ENCODE measurements at regions not wholly inside any gene's neighbourhood (a gene's known extent, or its start where the extent isn't known, plus 50 kb on each side); places are given as distances from the start of the nearest gene placed in this dataset.

DNA sequence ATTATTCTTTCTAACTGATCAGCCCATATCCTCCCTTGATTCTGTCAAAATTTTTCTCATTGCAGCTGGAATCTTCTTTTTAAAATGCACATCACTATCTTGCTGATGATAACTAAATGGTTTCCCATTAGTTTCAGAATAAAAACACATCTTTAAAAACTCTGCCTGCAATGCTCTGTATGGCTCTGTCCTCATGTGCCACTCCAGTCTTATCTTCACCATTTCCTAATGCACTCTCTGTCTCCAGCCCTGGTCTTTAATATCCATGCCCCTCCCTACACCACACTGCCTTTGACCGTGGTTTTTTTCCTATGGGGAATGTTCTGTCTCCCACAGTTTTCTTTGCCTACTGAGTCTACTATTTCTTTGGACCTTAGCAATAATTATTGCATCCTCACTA lies 244.1 kb upstream of the ARSJ start:
- 26 to 44% (median 33%) methylated on average over 1 of the region's 1 CpG for WGBS, 3 donors
- Histone ChIP-seq H3K4me3 (no peak overlapping the region), H3K36me3 (no peaks in the 10 kb centered on the region), H3K27ac (no peak overlapping the region), H3K27me3 (no peaks in the 10 kb centered on the region), H3K4me1 (ENCODE audit: insufficient read depth) (no peaks in the 10 kb centered on the region), H3K9me3 (no peaks in the 10 kb centered on the region)
- no peak for DNase-seq
- intact Hi-C loops (cut with DNase I) = no loop called here
- TF ChIP-seq EP300 (IDR thresholded peaks at IDR 0.05) = no peak
- TF ChIP-seq, protein P1, sequence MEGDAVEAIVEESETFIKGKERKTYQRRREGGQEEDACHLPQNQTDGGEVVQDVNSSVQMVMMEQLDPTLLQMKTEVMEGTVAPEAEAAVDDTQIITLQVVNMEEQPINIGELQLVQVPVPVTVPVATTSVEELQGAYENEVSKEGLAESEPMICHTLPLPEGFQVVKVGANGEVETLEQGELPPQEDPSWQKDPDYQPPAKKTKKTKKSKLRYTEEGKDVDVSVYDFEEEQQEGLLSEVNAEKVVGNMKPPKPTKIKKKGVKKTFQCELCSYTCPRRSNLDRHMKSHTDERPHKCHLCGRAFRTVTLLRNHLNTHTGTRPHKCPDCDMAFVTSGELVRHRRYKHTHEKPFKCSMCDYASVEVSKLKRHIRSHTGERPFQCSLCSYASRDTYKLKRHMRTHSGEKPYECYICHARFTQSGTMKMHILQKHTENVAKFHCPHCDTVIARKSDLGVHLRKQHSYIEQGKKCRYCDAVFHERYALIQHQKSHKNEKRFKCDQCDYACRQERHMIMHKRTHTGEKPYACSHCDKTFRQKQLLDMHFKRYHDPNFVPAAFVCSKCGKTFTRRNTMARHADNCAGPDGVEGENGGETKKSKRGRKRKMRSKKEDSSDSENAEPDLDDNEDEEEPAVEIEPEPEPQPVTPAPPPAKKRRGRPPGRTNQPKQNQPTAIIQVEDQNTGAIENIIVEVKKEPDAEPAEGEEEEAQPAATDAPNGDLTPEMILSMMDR (IDR thresholded peaks at IDR 0.05) = no peak
- no peak for TF ChIP-seq POLR2A (IDR thresholded peaks at IDR 0.05)

DNA sequence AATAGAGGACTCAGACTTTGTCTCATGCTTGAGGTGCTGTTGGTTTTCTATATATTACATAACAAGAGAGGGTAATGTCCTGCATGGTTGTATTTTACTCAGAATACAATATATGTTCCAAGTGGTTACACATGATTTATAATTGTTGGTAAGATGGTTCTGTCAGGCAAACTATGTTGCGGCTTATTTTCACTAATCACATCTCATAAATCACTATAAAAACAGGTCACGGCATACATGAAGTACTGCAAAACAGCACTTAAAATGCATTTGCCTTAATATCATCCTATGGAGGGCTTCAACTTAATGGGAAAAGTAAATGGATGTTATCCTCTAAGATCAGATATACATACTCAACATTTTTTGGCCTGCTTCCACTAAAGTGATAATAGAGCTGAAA lies 246.0 kb upstream of the ARSJ start:
- Histone ChIP-seq H3K36me3 (no peaks in the 10 kb centered on the region), H3K27ac (no peak overlapping the region), H3K9me3 (no peaks in the 10 kb centered on the region), H3K4me3 (no peak overlapping the region), H3K27me3 (no peaks in the 10 kb centered on the region), H3K4me1 (ENCODE audit: insufficient read depth) (no peaks in the 10 kb centered on the region)
- intact Hi-C loops (cut with DNase I) = no loop called here
- DNase-seq = no peak
- WGBS, 3 donors = 35 to 42% (median 39%) methylated on average over 2 of the region's 2 CpGs
- TF ChIP-seq, protein P1 (IDR thresholded peaks at IDR 0.05) = no peak
- TF ChIP-seq EP300 (IDR thresholded peaks at IDR 0.05) = no peak
- no peak for TF ChIP-seq POLR2A (IDR thresholded peaks at IDR 0.05)

DNA sequence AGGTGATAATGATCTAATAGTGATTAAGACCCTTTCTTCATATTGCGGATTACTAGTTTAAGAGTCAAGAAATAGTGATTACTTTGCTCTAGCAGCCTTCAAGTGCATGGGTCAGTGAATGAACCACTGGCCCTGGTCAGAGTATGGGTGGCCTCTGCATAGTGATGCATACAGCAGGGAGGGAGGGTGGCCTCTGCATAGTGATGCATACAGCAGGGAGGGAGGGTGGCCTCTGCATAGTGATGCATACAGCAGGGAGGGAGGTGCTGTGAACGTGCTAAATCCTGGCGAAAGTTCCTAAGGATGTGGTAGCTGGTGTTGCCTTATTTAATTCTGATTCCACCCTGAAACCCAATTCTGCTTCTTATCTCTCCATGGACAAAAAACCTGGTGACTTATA lies 246.7 kb upstream of the ARSJ start:
- 57 to 62% (median 62%) methylated on average over 3 of the region's 3 CpGs for WGBS, 3 donors
- no peak for DNase-seq
- Histone ChIP-seq H3K4me1 (ENCODE audit: insufficient read depth) (no peaks in the 10 kb centered on the region), H3K27me3 (no peaks in the 10 kb centered on the region), H3K9me3 (no peaks in the 10 kb centered on the region), H3K36me3 (no peaks in the 10 kb centered on the region), H3K27ac (no peak overlapping the region), H3K4me3 (no peak overlapping the region)
- intact Hi-C loops (cut with DNase I) = no loop called here
- TF ChIP-seq, protein P1 (IDR thresholded peaks at IDR 0.05) = no peak

DNA sequence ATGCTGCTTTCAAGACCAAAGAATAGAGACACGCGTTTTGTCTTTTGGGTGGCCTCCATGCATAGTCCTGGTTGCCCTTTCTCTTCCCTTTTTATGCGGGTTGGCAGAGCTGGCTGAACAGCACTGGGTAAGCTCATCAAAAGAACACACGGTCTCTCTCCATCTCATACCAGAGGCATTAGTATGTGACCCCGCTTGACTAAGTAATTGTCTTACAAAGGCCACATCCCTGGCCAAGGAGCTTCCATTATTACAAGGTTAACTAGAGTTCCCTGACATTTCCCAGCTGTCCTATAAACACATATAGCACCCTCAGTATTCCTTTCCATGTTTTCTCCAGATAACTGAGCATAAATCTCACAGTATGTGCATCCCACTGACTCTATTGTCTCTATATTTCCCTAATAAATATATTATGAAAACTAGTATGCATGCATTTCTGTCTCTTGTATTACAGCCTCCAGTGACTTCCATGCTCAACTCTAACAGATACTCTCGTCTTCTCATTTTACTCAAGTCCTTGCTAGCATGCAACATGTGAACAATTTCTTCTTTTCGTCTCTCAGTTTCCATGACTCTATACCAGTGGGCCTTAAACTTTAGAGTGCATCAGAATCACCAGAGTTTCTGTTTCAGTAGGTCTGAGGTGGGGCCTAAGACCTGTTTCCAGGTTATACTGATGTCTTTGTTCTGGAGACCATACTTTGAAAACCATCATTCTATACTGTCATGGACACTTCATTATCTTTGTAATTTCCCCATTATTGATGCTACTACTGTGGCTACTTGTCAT lies 247.7 kb upstream of the ARSJ start:
- intact Hi-C loops (cut with DNase I) = no loop called here
- WGBS, 3 donors = 78 to 80% (median 78%) methylated on average over 7 of the region's 7 CpGs
- H3K27ac ChIP-seq = no peak overlapping the region

More for the DNA sequence above, 247.7 kb upstream of the ARSJ start:
- Histone ChIP-seq H3K36me3 (no peaks in the 10 kb centered on the region), H3K4me3 (no peak overlapping the region), H3K9me3 (no peaks in the 10 kb centered on the region), H3K27me3 (no peaks in the 10 kb centered on the region), H3K4me1 (ENCODE audit: insufficient read depth) (no peaks in the 10 kb centered on the region)
- TF ChIP-seq, protein P1 (IDR thresholded peaks at IDR 0.05) = no peak
- TF ChIP-seq POLR2A (IDR thresholded peaks at IDR 0.05) (no peak), EP300 (IDR thresholded peaks at IDR 0.05) (no peak)
- no peak for DNase-seq

Measured in ovary (tissue), 7 donors.